Adipose tissue (tissue), 3 donors: ENCODE measurements at regions not wholly inside any gene's neighbourhood (a gene's known extent, or its start where the extent isn't known, plus 50 kb on each side); places are given as distances from the start of the nearest gene placed in this dataset.

ENCODE experiments used
- H3K27ac ChIP-seq: one replicate; pipeline ENCODE4 v1.5.1; 2013; ENCODE audit warnings: low read depth, low read length
- WGBS, 3 donors: extraction: QIAGEN DNeasy Blood & Tissue Kit; methylation state at CpG; one replicate each; pipeline ENCODE4 v1.1.7; 2013; 5-methylcytosine and 5-hydroxymethylcytosine counted together
- donor health status: healthy with polysubstance abuse.
- donor health status: Bipolar disorder and iron deficiency.
- donor health status: healthy.

DNA sequence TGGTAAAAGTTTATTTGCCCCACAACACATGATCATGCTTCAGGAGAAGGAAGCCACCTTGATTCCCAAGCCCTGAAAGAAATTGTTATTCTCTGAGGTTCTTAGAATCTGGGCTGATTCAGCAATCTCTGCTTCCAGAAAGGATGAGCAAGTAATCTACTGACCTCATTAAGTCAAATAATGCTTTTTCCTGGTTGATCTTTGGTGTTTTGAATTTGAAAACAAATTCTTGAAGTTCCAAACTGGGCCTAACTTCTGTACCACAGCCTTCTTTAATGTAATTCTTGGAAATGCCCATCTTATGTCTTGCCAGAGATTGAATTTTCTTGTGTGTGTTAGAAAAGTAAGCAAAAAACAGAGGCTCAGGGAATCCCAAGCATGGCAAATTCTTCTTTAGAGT, 319.2 kb upstream of the DDHD1 start:
- H3K27ac ChIP-seq = no peak overlapping the region

DNA sequence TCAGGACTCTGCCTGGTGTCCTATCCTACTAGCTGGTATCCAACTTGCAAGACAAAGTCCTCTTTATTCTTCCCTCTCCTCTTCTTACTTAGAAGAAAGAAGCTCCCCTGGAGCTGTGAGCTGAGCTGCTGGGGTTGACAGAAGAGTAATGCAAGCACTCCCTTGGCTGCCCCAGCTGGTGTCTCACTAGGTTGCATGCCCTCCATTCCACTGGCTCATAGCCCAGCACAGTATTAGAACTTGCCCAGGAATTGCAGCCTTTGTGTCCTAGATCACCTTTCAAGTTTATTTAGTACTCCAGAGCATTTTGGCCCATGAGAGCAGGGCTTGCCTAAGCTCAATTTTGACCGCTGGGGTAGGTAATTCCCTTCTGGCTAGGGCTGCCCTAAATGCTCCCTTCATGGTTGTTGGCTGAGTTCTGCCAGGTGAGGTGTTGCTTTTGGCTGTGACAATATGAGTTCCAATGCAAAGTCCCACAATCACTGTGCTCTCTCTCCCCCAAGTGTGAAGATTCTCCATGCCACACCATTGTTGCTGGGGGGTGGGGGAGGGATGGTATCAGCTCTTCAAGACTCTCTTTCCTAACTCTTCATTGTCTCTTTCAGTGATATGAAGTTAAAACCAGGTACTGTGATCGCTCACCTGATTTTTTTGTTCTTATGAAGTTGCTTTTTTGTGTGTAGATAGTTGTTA, 317.4 kb upstream of the DDHD1 start:
- 80 to 90% (median 86%) methylated on average over 2 of the region's 2 CpGs for WGBS, 3 donors
- H3K27ac ChIP-seq = no peak overlapping the region

DNA sequence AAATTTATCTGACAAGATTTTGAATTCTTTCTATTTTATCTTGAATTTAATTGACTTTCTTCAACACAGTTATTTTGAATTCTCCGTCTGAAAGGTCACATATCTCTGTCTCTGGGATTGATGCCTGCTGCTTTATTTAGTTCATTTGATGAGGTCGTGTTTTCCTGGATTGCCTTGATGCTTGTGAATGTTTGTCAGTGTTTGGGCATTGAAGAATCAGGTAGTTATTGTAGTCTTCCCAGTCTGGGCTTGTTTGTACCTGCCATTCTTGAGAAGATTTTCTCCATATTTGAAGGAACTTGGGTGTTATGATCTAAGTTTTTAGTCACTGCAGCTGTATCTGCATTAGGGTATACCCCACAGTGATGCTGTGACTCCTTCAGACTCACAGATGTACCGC, 315.8 kb upstream of the DDHD1 start:
- H3K27ac ChIP-seq = no peak overlapping the region
- 70 to 87% (median 85%) methylated on average over 3 of the region's 3 CpGs for WGBS, 3 donors

DNA sequence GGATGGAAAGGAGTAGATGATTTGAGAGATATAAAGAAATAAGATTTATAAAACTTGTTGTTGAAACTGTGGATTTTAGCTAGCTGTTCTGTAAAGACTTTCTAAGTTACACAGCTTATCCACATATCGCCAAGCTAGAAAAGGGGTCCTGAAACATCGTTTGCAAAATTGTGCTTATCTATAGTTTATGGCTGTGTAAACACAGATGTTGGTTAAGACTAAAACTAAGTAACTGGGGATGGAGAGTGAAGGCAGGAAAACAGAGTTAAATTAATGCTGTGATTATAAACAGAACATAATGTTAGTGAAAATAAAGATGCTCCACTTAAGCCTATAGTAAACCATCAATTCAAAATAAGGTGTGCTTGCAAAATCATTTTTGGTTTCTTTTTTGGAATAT, 311.3 kb upstream of the DDHD1 start:
- 32 to 61% (median 54%) methylated on average over 2 of the region's 2 CpGs for WGBS, 3 donors
- no peak overlapping the region for H3K27ac ChIP-seq

DNA sequence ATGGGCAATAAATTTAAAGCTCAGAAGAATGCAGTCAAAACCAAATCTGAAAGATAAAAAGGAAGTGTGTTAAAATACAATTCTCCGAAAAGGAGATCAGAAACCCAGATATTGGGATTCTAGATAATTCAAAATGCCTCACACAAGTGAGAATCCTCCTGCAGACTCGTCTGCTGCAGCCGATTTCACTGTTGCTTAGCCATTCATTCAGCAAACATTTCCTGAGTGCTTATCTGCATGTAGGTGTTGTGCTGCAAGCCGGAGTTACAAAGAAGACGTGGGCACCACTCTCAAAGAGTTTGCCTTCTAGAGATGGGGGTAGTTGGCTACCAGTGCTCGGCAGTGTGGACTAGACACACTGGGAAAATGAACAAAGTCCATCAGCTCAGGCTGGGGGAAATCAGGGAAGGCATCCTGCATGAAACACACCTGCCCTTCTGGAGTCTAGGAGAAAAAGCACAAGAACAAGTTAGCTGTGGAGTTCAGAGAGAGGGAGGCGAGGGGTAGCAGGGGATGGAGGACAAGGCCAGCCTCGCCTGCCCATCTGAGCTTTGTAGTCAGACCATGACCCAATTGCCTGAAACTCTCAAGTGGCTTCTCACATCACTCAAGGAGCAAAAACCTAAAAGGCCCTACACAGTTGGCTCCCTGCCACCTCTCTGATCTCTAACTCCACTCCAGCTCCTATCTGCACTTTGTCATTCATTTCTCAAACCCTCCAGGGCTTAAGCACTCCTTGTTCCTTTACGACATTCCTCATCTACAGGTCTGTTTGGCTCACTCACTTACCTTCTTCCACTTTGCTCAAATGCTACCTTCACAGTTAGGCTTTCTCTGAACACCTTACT, 310.0 kb upstream of the DDHD1 start:
- WGBS, 3 donors = 64 to 76% (median 70%) methylated on average over 9 of the region's 9 CpGs
- no peak overlapping the region for H3K27ac ChIP-seq

DNA sequence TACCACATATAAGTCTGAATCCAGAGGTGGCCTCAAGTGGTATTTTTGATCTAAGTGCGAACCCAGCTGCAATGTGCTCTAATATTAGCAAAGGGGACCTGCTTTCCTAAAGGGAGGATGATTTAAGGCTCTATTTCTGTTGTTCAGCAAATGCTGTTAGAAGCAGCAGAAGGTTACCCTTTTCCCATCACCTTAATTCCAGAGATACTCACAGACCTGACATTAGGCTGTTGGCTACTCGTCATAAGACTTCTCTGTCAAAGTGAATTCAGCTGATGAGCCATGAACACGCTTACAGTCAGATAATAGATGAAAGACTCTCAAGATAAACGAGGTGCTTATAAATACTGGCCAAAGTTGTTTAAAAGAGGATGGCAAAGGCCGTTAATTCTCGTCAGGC, 308.7 kb upstream of the DDHD1 start:
- WGBS, 3 donors = 66 to 75% (median 73%) methylated on average over 6 of the region's 6 CpGs
- no peak overlapping the region for H3K27ac ChIP-seq

DNA sequence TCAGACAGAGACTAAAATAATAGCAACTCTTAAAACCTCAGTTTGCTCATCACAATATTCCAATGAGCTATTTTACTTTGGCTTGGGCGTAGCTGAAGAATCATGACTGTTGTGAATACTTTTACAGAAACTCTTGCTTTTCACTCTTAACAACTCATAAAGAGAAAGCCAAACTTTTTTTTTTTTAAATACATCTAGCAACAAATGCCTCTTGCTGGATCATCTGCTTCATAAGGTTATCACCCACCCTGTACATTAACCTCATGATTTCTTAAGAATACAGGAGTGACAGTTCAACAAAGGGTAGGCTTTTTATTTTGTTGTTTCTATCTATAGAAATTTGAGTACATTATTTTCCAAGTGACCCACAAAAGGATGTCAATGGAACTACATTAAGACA, 307.4 kb upstream of the DDHD1 start:
- 90 to 96% (median 92%) methylated on average over 1 of the region's 1 CpG for WGBS, 3 donors
- no peak overlapping the region for H3K27ac ChIP-seq

DNA sequence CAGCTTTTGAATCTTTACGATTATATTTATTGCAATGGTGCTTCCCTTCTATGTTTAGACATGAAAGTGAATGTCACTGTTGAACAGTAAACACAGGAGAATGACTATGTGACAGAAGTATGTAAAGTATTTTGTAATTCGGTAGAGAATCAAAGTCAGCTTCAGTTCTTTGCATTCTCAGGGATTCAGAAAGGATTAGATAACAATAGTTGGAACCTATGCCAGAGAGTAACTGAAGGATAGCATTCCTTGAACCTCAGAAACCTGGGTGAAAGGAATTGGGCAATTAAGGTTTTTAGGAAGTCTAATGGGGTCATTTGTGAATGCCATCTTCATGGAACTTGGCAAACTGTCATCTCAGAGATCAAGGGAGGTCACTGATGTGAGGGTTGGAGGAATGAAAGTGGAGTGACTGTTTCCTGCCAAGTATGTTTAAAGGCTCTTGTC, 305.3 kb upstream of the DDHD1 start:
- WGBS, 3 donors = 13 to 48% (median 47%) methylated on average over 2 of the region's 2 CpGs
- no peak overlapping the region for H3K27ac ChIP-seq

DNA sequence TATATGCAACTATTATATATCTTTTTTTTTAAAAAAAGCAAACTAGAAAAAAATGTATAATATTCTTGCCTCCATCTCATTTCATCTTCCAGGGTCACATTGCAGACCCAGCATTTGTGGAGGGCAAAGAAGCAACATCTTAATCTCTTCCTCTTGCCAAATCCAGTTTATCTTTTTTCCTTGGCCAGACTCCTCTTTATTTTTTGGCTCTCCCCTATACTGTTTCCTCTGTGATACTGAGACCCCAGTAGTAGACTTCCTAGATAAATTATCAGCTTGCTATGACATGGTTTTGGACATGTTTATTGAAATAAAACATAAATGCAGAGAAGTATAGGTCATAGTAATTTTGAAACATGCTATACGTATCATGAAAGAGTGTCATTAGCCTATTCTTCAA, 303.8 kb upstream of the DDHD1 start:
- H3K27ac ChIP-seq = no peak overlapping the region
- WGBS, 3 donors = 69 to 75% (median 69%) methylated on average over 1 of the region's 1 CpG

DNA sequence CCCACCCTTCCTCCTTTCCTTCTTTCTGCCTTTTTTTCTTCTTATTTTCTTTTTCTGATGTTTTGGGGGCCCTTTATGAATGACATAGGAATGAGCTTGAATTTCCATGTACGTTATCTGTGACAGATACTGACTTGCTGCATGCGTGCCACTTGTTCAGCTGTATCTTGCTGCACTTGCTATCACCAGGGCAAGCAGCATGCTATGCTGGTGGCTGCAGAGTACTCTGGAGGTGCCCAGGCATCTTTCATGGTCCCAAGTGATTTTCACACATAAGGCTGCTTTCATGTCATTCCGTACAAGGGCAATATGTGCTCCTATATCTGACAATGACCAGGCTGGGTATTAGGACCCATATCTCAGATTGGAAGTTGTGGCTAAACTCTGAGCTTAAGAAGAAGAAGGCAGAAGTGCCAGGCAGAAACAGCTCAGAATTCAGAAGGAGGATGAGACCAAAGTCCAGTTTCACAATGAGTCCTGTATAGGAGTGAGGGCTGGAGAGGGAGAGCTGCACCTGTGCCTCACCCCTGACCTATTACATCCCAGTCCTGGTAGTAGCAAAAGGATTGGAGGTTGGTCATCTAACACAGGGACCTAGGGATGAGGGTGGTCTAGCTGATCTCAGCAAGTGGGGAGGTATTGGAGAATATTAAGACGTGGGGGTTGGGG, 299.0 kb upstream of the DDHD1 start:
- H3K27ac ChIP-seq = no peak overlapping the region
- WGBS, 3 donors = 85 to 90% (median 89%) methylated on average over 4 of the region's 4 CpGs

DNA sequence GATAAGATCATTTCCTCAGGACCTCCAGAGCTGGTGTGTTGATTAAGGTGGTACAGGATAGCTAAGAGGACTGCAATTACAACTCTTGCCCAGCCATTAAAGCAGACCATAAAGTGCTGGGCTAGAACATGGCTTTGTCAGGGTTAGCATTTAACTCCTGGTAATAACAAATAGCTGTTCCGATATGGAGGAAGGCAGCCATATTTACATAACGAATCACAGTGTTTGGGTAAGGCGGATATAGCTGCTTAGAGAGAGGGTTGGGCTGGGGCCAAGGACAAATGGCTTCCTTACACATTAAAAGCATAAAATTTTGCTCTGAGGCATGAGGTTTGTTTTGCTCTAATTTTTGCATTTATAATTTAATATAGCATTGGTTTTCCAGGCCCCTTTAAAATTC, 297.7 kb upstream of the DDHD1 start:
- WGBS, 3 donors = 33 to 78% (median 72%) methylated on average over 3 of the region's 3 CpGs
- no peak overlapping the region for H3K27ac ChIP-seq

DNA sequence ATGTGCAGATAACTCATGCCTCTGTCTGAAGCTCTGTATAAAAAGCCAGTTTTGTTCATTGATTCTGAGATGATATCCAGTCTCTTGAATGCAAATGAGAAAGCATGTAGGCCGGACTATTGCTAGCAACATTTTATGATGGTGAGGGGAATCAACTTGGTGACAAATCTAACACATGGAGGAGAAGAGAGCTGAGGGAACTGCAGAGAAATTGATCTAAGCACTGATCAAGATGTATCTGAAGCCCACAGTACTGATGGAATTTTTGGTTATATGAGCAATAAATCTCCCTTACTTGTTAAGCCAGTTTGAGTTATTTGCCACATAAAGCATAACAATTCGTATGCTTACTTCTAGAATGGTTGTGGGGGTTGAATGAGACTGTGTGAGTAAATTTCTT, 295.6 kb upstream of the DDHD1 start:
- 74 to 85% (median 84%) methylated on average over 2 of the region's 2 CpGs for WGBS, 3 donors
- no peak overlapping the region for H3K27ac ChIP-seq

DNA sequence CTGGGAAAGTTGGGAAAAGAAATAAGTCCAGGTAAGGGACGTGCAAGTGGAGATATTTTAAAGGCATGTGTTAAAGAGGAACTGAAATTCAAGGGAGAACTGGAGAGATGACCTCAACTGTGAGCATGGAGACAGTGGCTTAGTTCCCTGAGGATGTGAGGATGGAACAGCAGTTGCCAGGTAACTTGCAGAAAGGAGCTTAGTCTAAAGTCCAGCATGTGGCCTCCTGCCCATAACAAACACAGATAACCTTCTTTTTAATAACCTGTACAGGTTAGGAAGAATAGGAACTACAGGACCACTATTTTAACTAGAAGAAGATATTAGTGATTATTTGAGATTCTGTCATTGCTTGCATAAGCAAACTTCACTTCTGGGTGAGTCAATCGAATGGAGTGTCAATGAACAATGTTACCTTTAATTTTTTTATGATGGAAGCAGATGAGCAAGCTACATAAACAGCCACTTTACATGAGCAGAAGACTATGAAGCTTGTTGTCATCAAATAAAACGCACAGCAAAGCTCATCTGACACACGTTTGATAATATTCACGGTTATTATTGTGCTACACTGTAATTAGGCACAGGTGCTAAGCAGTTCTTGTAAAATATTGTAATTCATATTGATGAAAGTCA, 291.7 kb upstream of the DDHD1 start:
- WGBS, 3 donors = 77 to 91% (median 89%) methylated on average over 5 of the region's 5 CpGs
- no peak overlapping the region for H3K27ac ChIP-seq

DNA sequence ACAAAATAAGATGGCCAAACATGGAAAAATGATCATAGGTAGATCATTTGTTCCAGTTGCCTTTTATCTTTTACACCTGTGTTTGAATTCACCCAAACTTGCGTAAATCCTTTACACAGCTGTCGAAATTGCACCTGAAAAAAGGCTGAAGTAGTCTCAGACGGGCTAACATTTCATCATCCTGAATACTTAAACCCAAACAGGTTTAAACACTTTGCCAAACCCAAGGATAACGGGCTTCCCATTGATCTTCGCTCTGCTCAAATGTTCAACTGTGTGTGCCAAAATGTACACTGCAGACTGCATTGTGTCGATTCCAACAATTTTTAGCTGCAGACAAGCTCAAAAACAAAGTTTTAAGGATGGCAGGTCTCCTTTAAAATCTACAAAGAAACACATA, 288.7 kb upstream of the DDHD1 start:
- WGBS, 3 donors = 62 to 86% (median 84%) methylated on average over 6 of the region's 6 CpGs
- no peak overlapping the region for H3K27ac ChIP-seq

DNA sequence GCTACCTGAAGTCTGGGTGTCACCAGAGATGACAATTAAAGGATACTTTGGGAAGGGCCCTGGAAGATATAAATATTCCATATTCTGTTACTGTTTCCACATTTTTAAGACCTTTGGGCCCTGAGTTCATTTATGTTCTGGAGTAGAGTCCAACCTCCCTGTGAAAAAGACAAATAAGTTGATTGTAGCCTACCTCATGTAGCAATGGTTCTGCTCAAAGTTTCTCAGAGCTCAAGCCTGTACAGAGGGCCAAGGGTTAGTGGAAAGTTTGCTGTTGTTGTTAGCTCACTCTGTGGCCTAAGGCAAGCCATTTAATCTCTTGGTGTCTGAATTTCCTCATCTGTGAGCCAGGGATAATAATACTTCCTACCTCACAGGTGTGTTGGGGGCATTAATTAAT, 284.7 kb upstream of the DDHD1 start:
- no peak overlapping the region for H3K27ac ChIP-seq

DNA sequence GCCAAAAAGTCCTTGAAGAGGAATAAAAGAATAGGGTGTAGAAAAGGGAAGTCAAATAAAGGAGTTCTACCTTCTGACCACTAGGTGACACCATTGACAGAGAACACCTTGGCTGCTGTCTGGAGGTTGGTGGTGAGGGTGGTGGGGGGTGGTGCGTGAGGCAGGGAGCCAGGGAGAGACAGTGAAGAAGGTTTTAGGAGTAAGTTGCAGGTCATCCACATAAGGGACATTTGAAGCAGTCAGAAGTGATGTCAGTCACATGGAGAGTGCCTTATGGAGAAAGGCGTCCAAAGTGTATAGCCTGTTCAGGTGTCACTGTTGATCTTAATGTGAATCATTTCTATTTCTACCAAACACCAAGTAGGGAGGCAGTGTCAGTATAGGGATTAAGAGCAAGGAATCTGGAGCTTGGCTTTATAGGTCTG, 279.3 kb upstream of the DDHD1 start:
- whole genome bisulfite sequencing, 3 donors = 26 to 57% (median 37%) methylated on average over 2 of the region's 2 CpGs
- H3K27ac ChIP-seq = no peak overlapping the region

DNA sequence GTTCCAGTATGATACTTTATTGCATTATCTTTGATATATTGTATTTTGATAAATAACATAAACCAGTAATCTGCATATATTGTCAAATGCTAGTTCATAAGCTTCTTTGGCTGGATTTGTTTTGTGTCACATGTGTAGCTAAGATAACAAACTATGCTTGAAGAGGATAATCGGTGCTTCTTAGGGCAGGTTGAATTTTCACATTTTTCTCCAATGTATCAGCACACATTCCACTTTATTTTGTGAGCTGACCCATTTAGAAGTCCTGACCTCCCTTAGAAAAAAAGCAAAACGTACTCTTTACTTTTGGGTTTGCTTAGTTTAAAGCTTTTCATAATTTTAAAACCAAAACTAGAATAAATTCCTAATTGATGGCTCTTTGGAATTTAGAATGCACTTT, 277.7 kb upstream of the DDHD1 start:
- H3K27ac ChIP-seq = no peak overlapping the region
- WGBS, 3 donors = 56 to 67% (median 66%) methylated on average over 2 of the region's 2 CpGs

DNA sequence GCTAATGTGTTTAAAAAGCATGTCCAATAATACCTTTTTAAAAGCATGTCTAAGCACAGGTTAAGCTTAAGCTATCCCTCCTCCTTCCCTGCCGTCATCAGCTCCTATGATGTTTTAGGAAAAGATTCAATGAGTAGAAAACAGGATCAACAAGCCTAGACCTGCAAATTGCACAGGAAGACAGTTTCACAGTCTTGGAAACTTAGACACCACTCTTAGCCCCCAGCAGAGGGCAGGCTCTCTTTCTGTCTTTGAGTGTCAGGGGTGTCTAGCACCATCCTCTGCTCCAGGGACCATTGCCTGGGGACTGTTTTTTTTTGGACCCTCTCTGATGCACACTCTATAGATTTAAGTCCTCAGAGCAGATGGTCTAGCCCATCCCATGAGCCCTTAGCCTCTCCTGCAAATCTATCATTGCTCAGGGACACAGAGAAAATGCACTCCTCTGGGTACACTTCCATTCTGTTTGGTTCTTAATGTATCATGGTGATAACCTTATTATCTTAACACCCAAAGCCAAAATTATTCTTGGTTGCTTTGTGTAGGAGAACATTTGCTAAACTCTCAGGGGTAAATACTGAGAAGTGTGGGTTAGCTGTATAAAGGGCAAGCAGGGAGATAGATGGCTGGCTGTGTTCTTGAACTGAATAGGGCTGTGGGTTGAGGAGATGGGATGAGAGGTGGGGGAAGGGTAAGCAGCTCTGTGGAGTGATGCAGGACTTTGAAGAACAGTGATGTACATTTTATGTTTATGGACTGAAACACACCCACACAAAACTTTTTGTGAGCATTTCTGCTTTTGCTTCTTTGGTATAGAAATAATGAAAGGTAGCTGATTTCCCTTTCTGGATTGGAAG, 259.9 kb upstream of the DDHD1 start:
- 52 to 80% (median 79%) methylated on average over 1 of the region's 1 CpG for WGBS, 3 donors
- no peak overlapping the region for H3K27ac ChIP-seq
